ENCODE measurements at regions not wholly inside any gene's neighbourhood (a gene's known extent, or its start where the extent isn't known, plus 50 kb on each side); places are given as distances from the start of the nearest gene placed in this dataset.
"Not testable (repeated sequence)": the region's sequence is repeated elsewhere in the genome, so short reads cannot be mapped to it uniquely, and the experiment has no call there.

- no peak for DNase-seq (ENCODE audit: low read depth, low spot score)
Observed at GRCh38 chr12:114616081-114616480, 67.9 kb downstream of the TBX3 start.

GRCh38 chr12:114614040-114614439, 69.9 kb downstream of the TBX3 start:
- DNase-seq (ENCODE audit: low read depth, low spot score) = no peak

- DNase-seq (ENCODE audit: low read depth, low spot score) = no peak
Observed at GRCh38 chr12:114612062-114612461, 71.9 kb downstream of the TBX3 start.

GRCh38 chr12:114611145-114612018, 72.6 kb downstream of the TBX3 start:
- DNase-seq (ENCODE audit: low read depth, low spot score) = no peak

GRCh38 chr12:114608509-114608908, 75.5 kb downstream of the TBX3 start:
- no peak for DNase-seq (ENCODE audit: low read depth, low spot score)

GRCh38 chr12:114605918-114606317, 78.1 kb downstream of the TBX3 start:
- DNase-seq (ENCODE audit: low read depth, low spot score) = no peak

- no peak for DNase-seq (ENCODE audit: low read depth, low spot score)
Observed at GRCh38 chr12:114604606-114605005, 79.4 kb downstream of the TBX3 start.

GRCh38 chr12:114600584-114600983, 83.4 kb downstream of the TBX3 start:
- DNase-seq (ENCODE audit: low read depth, low spot score) = not testable (repeated sequence)

GRCh38 chr12:114598111-114598510, 85.9 kb downstream of the TBX3 start:
- no peak for DNase-seq (ENCODE audit: low read depth, low spot score)

GRCh38 chr12:114592946-114593345, 91.0 kb downstream of the TBX3 start:
- no peak for DNase-seq (ENCODE audit: low read depth, low spot score)

GRCh38 chr12:114588061-114588460, 95.9 kb downstream of the TBX3 start:
- no peak for DNase-seq (ENCODE audit: low read depth, low spot score)

- no peak for DNase-seq (ENCODE audit: low read depth, low spot score)
Observed at GRCh38 chr12:114580306-114580705, 103.7 kb downstream of the TBX3 start.

- DNase-seq (ENCODE audit: low read depth, low spot score) = no peak
Observed at GRCh38 chr12:114579389-114579788, 104.6 kb downstream of the TBX3 start.

GRCh38 chr12:114562654-114563053, 121.3 kb downstream of the TBX3 start:
- DNase-seq (ENCODE audit: low read depth, low spot score) = no peak

GRCh38 chr12:114555451-114555850, 128.5 kb downstream of the TBX3 start:
- no peak for DNase-seq (ENCODE audit: low read depth, low spot score)

GRCh38 chr12:114547636-114548035, 136.3 kb downstream of the TBX3 start:
- no peak for DNase-seq (ENCODE audit: low read depth, low spot score)

- no peak for DNase-seq (ENCODE audit: low read depth, low spot score)
Observed at GRCh38 chr12:114530417-114530816, 124.5 kb upstream of the TBX5 start.

- DNase-seq (ENCODE audit: low read depth, low spot score) = no peak
Observed at GRCh38 chr12:114529966-114530365, 124.0 kb upstream of the TBX5 start.

- no peak for DNase-seq (ENCODE audit: low read depth, low spot score)
Observed at GRCh38 chr12:114528766-114529165, 122.8 kb upstream of the TBX5 start.

GRCh38 chr12:114521160-114521559, 115.2 kb upstream of the TBX5 start:
- DNase-seq (ENCODE audit: low read depth, low spot score) = not testable (repeated sequence)

- DNase-seq (ENCODE audit: low read depth, low spot score) = no peak
Observed at GRCh38 chr12:114512351-114512750, 106.4 kb upstream of the TBX5 start.

GRCh38 chr12:114508529-114509129, 102.7 kb upstream of the TBX5 start:
- peak; percentile 3 for DNase-seq (ENCODE audit: low read depth, low spot score)

GRCh38 chr12:114506651-114507050, 100.7 kb upstream of the TBX5 start:
- DNase-seq (ENCODE audit: low read depth, low spot score) = no peak
